GM19035 (cell line): ENCODE measurements at regions not wholly inside any gene's neighbourhood (a gene's known extent, or its start where the extent isn't known, plus 50 kb on each side); places are given as distances from the start of the nearest gene placed in this dataset.

Experiments used
- ATAC-seq: cut with Tn5 transposase; IDR thresholded peaks from one replicate; pipeline ENCODE4 v1.9.1; 2021; ENCODE audit not compliant: unreplicated experiment

GRCh38 chr2:20559277-20559676, 91.6 kb downstream of the HS1BP3 start:
- ATAC-seq, result no peak

- ATAC-seq, result no peak
Measured at GRCh38 chr2:20560011-20560410, 90.9 kb downstream of the HS1BP3 start.

- no peak for ATAC-seq
Measured at GRCh38 chr2:20560891-20561636, 89.8 kb downstream of the HS1BP3 start.

DNA sequence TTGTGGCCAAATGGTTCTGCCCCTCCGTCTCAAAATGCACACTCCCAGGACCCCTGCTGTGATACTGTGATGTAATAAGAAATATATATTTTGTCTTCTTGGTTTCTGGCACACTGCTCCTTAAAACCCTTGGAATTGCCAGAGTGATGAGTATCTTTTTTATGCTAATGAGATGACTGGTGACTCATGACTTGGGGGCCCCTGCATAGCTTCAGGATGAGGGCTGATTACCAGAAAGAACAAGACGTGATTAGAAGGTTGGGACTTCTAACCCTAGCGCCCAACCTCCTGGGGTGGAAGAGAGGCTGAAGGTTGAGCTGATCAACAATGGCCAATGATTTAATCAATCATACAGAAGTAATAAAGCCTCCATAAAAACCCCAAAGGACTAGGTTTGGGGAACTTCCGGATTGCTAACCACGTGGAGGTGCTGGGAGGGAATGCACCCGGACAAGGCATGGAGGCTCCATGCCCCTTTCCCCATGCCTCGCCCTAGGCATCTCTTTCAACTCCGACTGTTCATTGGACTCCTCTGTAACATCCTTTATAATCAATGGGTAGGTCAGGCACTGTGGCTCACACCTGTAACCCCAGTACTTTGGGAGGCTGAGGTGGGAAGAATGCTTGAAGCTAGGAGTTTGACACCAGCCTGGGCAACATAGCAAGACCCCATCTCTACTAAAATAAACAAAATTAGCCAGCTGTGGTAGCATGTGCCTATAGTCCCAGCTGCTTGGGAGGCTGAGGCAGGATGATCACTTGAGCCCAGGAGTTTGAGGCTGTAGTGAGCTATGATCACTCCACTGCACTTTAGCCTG, 89.1 kb downstream of the HS1BP3 start:
- no peak for ATAC-seq

- no peak for ATAC-seq
Measured at GRCh38 chr2:20562540-20563225, 88.2 kb downstream of the HS1BP3 start.

DNA sequence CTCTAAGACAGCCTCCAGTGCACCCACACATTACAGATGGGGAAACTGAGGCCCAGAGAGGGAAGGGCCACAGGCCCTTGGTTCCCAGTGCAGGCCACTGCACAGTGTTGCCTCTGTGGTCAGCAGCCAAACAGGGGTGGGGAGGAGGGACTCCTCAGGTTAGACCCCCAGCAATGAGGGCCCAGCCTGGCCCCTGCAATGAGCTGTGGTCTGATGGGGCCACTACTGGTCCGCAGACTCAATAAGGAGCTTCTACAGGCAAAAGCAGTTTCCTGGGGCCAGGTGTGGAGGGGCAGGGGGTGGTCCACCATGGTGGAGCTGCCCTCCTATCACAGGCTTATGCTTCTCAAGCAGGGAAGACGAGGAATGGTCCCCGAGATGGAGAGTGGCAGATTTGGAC, 87.6 kb downstream of the HS1BP3 start:
- ATAC-seq, result no peak

DNA sequence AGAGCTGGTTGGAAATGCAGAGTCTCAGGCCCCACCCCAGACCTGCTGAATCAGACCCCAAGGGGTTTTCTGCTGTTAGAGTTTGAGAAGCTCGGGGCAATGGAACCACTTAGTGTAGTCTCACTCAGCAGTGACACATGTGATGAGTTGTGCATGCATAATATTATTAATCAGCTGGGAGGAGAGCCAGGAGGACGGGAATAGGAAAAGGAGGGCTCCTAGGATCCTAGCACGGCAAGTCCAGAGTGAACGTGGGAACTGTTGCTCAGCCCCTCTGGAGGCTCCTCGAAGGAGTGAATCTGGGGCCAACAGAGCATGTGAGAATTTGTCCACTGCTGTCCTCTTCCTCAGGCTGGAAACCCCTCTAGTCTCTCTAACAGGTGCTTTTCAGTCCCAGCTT, 87.1 kb downstream of the HS1BP3 start:
- ATAC-seq, result no peak

DNA sequence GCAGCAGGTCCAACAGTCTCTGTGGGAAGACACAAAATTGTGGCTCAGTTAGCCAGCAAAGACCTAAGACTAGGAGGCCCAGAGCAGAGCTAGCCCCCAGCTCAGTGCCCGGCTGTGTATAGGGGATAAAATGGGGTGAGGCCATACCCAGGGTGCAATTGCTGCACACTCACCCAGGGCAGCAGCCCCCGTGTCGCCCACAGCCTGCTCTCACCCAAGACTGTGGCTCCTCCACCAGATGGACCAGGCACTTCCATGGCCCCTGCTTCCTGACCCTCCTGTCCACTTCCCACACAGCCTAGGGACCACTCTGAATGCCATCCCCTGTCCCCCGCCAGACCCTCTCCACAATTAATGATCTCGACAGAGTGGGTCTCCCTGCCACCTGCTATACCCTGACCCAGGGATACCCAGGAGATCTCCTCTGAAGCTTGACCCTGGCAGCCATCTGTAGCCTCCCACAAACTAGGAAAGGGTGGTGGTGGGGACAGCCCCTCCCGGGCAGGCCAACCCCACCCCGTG, 85.7 kb downstream of the HS1BP3 start:
- no peak for ATAC-seq

DNA sequence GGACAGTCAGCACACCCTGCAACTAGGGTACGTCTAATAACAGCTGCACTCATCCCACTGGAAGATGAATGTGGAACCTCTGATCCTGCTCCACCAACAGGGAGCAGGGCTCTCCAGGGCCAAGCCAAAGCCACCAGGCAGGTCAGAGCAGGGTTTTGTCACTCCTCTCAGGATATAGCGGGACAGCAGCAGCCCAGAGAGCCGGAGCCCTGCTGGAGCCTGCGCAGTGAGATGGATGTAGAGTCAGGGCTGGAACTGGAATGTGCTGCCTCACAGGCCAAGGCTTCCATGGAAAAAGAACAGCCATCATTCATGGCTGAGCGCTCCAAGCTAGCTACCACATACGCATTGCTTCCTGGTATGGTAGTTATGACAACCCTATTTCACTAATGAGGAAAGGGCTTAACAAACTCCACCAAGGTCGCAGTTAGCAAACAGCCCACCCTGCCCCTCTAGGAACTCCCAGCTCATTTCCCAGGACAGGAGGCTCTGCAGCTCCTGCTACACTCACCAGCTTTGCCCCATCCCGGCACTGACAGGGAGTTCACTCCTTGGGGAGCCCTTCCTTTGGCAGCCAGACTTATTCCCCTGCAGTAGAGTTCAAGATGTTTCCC, 85.2 kb downstream of the HS1BP3 start:
- no peak for ATAC-seq

GRCh38 chr2:20566331-20566730, 84.6 kb downstream of the HS1BP3 start:
- no peak for ATAC-seq

GRCh38 chr2:20567159-20567925, 83.6 kb downstream of the HS1BP3 start:
- ATAC-seq, result no peak
